ENCODE measurements at regions not wholly inside any gene's neighbourhood (a gene's known extent, or its start where the extent isn't known, plus 50 kb on each side); places are given as distances from the start of the nearest gene placed in this dataset.
"Not testable (repeated sequence)": the region's sequence is repeated elsewhere in the genome, so short reads cannot be mapped to it uniquely, and the experiment has no call there.

DNA sequence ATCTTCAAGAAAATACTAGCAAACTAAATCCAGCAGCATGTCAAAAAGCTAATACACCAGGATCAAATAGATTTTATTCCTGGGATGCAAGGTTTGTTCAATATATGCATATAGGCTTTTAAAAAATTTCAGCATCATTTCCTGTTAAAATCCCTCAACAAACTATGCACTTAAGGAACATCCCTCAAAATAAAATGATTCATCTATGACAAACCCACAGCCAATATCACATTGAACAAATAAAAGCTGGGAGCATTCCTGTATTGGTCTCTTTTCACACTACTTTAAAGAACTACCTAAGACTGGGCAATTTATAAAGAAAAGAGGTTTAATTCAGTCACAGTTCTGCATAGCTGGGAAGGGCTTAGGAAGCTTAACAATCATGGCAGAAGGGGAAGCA is 726.7 kb downstream of the GRXCR1 start (continued):
- TF ChIP-seq ZBTB49 (CRISPR knock-in tag; IDR thresholded peaks at IDR 0.05; ENCODE audit: borderline replicate concordance) = no peak
- TF ChIP-seq, protein P1, sequence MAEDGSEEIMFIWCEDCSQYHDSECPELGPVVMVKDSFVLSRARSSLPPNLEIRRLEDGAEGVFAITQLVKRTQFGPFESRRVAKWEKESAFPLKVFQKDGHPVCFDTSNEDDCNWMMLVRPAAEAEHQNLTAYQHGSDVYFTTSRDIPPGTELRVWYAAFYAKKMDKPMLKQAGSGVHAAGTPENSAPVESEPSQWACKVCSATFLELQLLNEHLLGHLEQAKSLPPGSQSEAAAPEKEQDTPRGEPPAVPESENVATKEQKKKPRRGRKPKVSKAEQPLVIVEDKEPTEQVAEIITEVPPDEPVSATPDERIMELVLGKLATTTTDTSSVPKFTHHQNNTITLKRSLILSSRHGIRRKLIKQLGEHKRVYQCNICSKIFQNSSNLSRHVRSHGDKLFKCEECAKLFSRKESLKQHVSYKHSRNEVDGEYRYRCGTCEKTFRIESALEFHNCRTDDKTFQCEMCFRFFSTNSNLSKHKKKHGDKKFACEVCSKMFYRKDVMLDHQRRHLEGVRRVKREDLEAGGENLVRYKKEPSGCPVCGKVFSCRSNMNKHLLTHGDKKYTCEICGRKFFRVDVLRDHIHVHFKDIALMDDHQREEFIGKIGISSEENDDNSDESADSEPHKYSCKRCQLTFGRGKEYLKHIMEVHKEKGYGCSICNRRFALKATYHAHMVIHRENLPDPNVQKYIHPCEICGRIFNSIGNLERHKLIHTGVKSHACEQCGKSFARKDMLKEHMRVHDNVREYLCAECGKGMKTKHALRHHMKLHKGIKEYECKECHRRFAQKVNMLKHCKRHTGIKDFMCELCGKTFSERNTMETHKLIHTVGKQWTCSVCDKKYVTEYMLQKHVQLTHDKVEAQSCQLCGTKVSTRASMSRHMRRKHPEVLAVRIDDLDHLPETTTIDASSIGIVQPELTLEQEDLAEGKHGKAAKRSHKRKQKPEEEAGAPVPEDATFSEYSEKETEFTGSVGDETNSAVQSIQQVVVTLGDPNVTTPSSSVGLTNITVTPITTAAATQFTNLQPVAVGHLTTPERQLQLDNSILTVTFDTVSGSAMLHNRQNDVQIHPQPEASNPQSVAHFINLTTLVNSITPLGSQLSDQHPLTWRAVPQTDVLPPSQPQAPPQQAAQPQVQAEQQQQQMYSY (CRISPR knock-in tag; IDR thresholded peaks at IDR 0.05) = no peak
- TF ChIP-seq ZKSCAN5 (CRISPR knock-in tag; IDR thresholded peaks at IDR 0.05) = no peak
- no peak for TF ChIP-seq JUN (CRISPR knock-in tag; IDR thresholded peaks at IDR 0.05)
- no peak for TF ChIP-seq CREBL2 (CRISPR knock-in tag; IDR thresholded peaks at IDR 0.05; ENCODE audit: borderline replicate concordance)
- TF ChIP-seq ZBTB2 (CRISPR knock-in tag; IDR thresholded peaks at IDR 0.05; ENCODE audit: low read depth) = no peak

DNA sequence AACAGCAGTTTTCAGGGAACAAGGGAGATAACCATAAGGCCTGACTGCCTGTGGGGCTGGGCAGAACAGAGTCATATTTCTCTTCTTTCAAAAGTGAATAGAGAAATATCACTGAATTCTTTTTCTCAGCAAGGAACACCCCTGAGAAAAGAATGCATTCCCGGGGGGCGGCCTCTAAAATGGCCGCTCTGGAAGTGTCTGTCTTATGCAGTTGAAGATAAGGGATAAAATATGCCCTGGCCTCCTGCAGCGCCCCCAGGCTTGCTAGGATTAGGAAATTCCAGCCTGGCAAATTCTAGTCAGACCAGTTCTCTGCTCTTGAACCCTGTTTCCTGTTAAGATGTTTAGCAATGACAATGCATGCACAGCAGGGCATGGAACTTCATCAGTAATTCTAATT is 745.4 kb downstream of the GRXCR1 start:
- intact Hi-C loops (cut with micrococcal nuclease; ENCODE audit: unreplicated experiment); H3K9ac ChIP-seq (ENCODE audit: insufficient read depth, low read depth, low read length); H3K4me3 ChIP-seq (replicated peaks in 1 of 3; ENCODE audit: insufficient read depth in 1 of 3, low read depth in 2 of 3, low read length in 3 of 3); POLR2A ChIA-PET; H3K36me3 ChIP-seq (replicated peaks in 1 of 2; ENCODE audit: control insufficient read depth in 1 of 2, insufficient read depth in 2 of 2, low read length in 2 of 2); FAIRE-seq; H3K27me3 ChIP-seq (ENCODE audit: control insufficient read depth in 1 of 2, insufficient read depth in 2 of 2, low read length in 2 of 2); H3K4me1 ChIP-seq (ENCODE audit: insufficient read depth, low read length); H3K79me2 ChIP-seq (ENCODE audit: insufficient read depth, low read length); H3K4me2 ChIP-seq (ENCODE audit: low read depth, low read length); ATAC-seq; BruUV-seq (replicated peaks); H3K27ac ChIP-seq (ENCODE audit: extremely low read length, insufficient read depth, low read length); in situ Hi-C loops (cut with HindIII; ENCODE audit: extremely low pct_ligation_motif_present, low pct_unique_long_range_greater_than_20kb); H2AFZ ChIP-seq (ENCODE audit: low read length); H4K20me1 ChIP-seq (ENCODE audit: insufficient read depth, low read length); CTCF ChIA-PET (ENCODE audit: low intra/inter-chr PET ratio, low total read pairs); DNase-seq (ENCODE audit: low spot score): not testable (repeated sequence)
- WGBS (ENCODE audit: low lambda C conversion rate) = 21% methylated on average over 4 of the region's 4 CpGs
- peaks cover 70% of the 10 kb centered on the region for H3K9me3 ChIP-seq (ENCODE audit: low read length)

Data from HepG2 (cell line).